NCI-H1417 treated with DMSO at 0.1 percent for 48 hours (cell line): ENCODE measurements at regions not wholly inside any gene's neighbourhood (a gene's known extent, or its start where the extent isn't known, plus 50 kb on each side); places are given as distances from the start of the nearest gene placed in this dataset.

ENCODE experiments used
- DNase-seq: peaks from one replicate; lab custom pipeline; 2025; lab: John Stamatoyannopoulos, UW

- DNase-seq: no peak
Observed at GRCh38 chr2:45141883-45142866, 132.9 kb upstream of the SIX2 start.

GRCh38 chr2:45140675-45141074 is 131.4 kb upstream of the SIX2 start:
- DNase-seq: no peak

- no peak for DNase-seq
Observed at GRCh38 chr2:45138904-45139303, 129.7 kb upstream of the SIX2 start.

DNA sequence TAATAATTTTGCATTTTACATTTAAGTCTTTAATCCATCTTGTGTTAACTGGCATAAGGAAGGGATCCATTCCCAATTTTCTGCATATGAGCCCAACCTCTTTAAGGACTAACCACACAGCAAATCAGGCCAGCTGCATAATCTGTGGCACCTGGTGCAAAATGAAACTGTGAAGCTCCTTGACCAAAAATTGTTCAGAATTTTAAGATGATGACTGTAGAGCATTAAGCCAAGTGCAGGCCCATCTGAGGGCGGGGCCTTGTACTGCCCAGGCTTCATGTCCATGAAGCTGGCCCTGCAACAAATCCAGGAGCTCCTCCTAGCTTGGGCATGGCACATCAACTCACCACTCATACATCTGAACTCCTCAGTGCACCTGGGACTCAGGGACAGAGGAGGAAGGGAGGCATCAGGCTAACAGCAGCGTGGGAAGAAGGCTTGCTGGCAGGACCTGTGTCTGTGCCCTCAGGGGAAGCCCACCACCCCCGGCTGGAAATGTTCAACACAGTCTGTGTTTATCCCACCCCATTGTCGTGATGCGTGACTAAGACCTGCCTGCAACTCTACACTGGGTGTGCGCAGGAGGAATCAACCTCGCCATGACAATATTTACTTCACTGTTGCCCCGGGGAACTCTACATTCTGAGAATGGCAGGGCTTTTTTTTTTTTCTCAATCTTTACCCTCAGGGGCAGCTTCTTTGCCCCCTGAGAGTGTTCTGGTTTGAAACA is 128.9 kb upstream of the SIX2 start:
- DNase-seq: no peak

GRCh38 chr2:45134726-45135125 is 125.5 kb upstream of the SIX2 start:
- no peak for DNase-seq

DNA sequence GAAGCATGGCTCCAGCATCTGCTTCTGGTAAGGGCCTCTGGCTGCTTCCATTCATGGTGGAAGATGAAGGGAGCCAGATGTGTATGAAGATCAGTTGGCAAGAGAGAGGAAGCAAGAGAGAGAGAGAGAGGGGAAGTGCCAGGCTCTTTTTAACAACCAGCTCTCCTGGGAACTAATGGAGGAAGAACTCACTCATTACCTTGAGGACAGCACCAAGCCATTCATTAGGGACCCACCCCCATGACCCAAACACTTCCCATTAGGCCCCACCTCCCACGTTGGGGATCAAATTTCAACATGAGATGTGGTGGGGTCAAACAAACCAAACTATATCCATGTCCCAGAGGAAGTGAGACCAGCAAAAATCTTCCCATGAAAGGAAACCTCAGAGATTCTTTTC is 124.8 kb upstream of the SIX2 start:
- no peak for DNase-seq

DNA sequence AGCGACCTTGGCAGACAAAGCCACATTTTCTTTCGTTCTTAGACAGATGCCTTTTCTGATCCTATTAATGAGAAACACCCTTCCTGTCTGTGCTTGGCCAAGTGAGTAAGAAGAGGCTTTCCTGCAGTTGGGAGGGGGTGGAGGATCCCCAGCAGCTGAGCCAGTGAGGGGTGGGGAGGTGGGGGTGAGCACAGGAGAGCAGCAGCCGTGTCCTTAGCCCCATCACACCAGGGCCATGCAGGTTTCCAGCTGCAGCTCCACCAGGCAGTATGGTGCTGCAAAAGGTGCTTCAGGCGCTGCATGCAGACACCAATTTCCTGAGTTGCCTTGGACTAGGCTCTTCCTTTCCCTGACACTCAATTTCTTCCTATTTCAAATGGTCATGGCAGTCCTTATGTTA is 123.3 kb upstream of the SIX2 start:
- no peak for DNase-seq

DNA sequence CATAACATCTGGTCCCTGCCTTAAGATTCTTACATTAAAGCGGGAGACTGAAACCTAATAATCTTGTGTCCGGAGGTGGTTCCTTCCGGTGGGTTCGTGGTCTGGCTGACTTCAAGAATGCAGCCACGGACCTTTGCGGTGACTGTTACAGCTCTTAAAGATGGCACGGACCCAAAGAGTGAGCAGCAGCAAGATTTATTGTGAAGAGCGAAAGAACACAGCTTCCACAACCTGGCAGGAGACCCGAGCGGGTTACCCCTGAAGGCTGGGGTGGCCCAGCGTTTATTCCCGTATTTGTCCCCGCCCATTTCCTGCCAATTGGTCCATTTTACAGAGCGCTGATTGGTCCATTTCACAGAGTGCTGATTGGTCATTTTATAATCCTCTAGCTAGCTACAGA is 122.3 kb upstream of the SIX2 start:
- DNase-seq: no peak

GRCh38 chr2:45130736-45131135 is 121.5 kb upstream of the SIX2 start:
- DNase-seq: no peak

DNA sequence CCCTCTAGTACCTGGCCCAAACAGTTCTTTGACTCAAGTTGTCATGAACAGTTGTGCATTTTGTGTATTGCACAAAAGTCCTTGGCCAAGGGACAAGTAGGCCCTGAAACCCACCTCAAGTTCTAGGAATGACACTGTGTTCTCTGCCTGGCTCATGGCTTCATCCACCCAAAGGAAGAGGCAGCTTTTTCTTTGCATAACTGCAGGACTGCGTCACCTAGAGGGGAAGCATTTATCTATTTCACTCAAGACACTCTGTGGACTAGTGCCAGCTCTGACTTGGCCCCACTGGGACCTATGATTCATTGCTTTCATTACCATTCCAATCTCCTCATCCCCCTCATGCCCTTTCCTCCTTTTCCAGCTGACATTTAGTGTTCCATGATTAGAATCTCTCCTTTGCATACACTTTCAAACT is 119.3 kb upstream of the SIX2 start:
- no peak for DNase-seq

DNA sequence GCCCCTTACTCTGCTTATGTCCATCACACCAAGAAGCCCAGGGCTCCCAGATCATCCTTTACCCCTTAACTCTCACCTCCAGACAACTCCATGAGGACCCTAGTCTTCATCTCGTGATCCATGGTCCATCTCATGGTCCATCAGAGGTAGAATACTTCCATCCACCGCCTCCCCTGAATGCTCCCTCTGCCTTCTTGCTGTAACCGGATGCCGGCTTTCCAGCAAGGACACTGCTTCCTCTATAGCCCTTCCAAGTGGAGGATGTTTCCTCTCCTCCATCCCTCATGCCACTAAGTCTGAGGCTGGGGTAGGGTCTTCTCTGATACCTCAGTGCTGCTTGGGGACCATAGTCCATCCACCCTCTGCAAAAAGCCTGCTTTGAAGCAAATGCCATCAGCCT is 118.6 kb upstream of the SIX2 start:
- no peak for DNase-seq

DNA sequence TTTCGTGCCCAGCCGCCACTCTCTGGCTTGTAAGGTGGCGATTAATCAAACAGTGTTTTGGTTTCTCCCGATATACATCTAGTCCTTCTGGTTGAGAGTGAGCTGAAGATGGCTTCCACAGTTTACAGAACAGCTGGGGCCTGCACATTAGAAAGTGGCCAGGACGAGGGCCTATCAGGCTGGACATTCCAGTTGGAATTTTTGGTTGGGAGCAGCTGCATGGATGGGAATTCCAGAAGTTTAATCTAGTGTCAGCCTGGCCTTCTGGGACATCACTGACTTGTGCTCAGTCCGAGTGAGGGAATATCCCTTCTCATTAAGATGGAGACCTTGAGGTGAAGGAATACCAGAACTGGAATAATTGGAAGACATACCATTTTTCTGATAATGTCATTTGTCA is 118.1 kb upstream of the SIX2 start:
- no peak for DNase-seq

DNA sequence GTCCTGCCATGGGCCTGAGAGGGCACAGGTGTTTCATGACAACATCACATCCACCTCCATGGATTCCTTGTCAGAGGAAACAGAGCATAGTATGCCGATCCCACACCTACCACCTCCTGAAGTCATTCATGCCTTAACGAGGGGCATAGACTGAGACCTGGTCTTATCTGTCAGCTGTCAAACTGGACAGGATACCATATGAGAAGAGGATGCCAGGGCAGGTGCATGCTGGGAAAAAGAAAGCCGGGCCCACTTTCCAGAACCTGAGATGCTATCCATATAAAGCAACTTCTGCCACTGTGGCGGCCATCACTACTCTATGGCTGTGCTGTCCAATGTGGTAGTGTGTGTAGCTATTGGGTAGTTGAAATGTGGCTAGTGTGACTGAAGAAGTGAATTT is 116.0 kb upstream of the SIX2 start:
- no peak for DNase-seq

DNA sequence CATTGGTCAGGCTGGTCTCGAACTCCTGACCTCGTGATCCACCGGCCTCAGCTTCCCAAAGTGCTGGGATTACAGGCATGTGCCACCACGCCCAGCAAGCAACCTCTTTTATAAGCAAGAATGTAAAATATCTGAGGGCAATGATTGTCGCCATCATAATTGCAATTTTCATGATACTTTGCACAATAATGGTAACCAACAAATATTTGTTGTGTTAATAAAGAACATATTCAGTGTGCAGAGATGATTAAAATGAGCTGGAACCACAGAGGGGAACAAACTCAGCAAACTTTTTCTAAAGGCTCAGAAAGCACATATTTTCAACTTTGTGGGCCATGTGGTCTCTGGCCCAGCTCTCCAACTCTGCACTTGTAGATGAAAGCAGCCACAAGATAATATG is 115.2 kb upstream of the SIX2 start:
- DNase-seq: no peak

GRCh38 chr2:45123521-45124191 is 114.4 kb upstream of the SIX2 start:
- DNase-seq: no peak

DNA sequence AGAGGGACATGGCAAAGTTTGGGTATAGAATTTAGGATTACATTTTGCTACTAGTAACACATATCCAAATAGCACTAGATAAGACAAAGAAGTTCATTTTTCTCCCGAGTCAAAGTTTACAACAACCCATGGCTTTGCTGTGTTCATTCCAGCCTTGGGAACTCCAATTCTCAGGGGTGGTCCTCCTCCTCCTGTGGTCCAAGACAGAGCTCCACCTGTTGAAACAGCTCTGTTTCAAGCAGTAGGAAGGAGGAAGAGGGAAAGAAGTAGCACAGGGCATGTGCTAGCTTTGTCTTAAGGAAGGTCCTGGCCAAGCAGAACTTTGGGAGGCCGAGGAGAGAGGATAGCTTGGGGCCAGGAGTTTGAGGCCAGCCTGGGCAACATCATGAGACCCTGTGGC is 113.8 kb upstream of the SIX2 start:
- no peak for DNase-seq

- no peak for DNase-seq
Observed at GRCh38 chr2:45121236-45121927, 112.1 kb upstream of the SIX2 start.

DNA sequence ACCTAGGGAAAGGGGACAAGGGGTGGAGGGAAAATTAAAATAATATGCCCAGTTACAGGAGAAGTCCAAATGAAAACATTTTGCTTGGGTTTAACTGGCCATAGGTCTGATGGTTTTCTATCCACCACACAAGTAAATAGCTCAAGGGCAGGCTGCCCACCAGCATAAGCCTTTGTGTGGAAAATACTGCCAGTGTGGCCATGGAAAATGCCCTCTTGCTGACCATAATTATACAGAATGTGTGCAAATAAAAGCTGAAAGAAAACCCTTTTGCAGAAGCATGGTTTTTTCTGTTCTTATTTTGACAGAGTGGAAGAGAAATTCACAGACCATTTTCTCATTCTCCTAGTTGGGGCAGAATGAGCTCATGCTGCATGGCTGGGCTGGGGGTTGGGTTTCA is 111.3 kb upstream of the SIX2 start:
- no peak for DNase-seq

DNA sequence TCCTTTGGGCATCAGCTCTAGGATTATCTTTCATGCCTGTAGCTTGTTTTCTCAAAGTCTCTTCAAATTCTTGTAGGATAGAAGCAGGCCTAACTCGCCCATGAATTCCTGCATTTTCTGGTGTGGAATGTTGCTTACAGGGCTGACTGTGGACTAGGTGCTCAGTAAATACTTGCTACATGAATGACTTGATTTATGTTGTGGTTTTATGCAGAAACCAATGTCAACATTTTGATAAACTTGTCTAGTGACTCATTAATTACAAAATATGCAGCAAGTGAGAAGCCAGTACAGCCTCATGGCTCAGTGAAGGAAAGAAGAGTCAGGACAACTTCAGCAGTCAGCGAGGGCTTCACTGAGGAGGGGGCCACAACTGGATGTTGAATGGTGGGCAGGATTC is 110.6 kb upstream of the SIX2 start:
- DNase-seq: no peak

GRCh38 chr2:45119038-45119437 is 109.8 kb upstream of the SIX2 start:
- no peak for DNase-seq

DNA sequence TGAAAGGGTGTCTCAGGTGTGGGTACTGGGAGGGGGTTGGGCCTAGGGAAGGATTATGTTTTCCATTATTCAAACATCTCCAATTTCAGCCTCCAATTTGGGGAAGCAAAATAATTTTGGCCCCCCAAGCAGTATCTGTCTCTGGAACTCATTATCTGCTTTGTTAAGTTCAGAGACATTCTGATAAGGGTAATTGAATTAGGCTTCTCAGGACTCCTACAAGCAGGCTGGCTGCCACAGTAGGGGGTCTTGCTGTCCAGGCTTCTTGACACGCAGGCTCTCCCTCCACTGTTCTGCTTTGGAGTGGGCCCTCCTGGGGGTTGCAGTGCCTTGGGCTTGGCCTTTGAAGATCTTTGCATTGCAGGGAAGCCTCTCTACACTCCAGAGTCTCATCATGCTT is 108.1 kb upstream of the SIX2 start:
- no peak for DNase-seq

- DNase-seq: no peak
Observed at GRCh38 chr2:45115181-45115580, 105.9 kb upstream of the SIX2 start.
